Gastrocnemius medialis (tissue), 4 donors: ENCODE measurements at regions not wholly inside any gene's neighbourhood (a gene's known extent, or its start where the extent isn't known, plus 50 kb on each side); places are given as distances from the start of the nearest gene placed in this dataset.

Experiments
- ATAC-seq, 2 donors: fragments of 150-250 bp; one replicate each; pipeline ENCODE4 v1.9.1; 2016
- DNase-seq, 2 donors: peaks; one replicate each; pipeline ENCODE4 v3.0.0-alpha.2; 2019
- H3K27ac ChIP-seq, 4 donors: fragments of 200-600 bp; sonication (generic); 1 replicate in 1 of 4; 2 replicates in 3 of 4; pipeline ENCODE4 v1.5.1; 2016 to 2018; ENCODE audit warnings: mild to moderate bottlenecking in 2 of 4, moderate library complexity in 1 of 4
- H3K27me3 ChIP-seq, 3 donors: fragments of 200-600 bp; sonication (generic) in 2 of 3; 1 replicate in 1 of 3; 2 replicates in 2 of 3; pipeline versions ENCODE4 v1.5.1 to v1.6.0; 2016 to 2019; ENCODE audit warnings: mild to moderate bottlenecking in 1 of 3, moderate library complexity in 1 of 3
- H3K36me3 ChIP-seq, 2 donors: fragments of 200-600 bp; sonication (generic) in 1 of 2; one replicate each; pipeline ENCODE4 v1.5.1; 2017 to 2018
- H3K4me1 ChIP-seq, 2 donors: fragments of 200-600 bp; sonication (generic) in 1 of 2; one replicate each; pipeline ENCODE4 v1.5.1; 2016 to 2017; ENCODE audit warnings: mild to moderate bottlenecking in 2 of 2
- H3K4me3 ChIP-seq, 4 donors: fragments of 200-600 bp; sonication (generic) in 3 of 4; 1 replicate in 1 of 4; 2 replicates in 3 of 4; pipeline ENCODE4 v1.5.1; 2016 to 2019; ENCODE audit warnings: mild to moderate bottlenecking in 2 of 4
- H3K9me3 ChIP-seq, 3 donors: fragments of 200-600 bp; sonication (generic) in 2 of 3; 1 replicate in 1 of 3; 2 replicates in 2 of 3; pipeline ENCODE4 v1.5.1; 2016 to 2019
- POLR2A ChIP-seq, 2 donors: fragments of 450-650 bp; IDR thresholded peaks; one replicate each; pipeline ENCODE4 v1.6.1; 2017; ENCODE audit warnings: antibody characterized with exemption in 2 of 2, mild to moderate bottlenecking in 2 of 2, moderate library complexity in 2 of 2
- in situ Hi-C, 4 donors: fragments of 200-750 bp; cut with MboI; loops; one replicate each; pipeline versions ENCODE4 v1.15.0 to v1.8.0; 2017; ENCODE audit warnings: low sequenced_read_pairs in 4 of 4
- intact Hi-C: fragments of 100-400 bp; cut with DNase I; formaldehyde crosslinking; loops from one replicate; pipeline ENCODE4 v1.15.1; 2023; ENCODE audit warnings: low total_unique reads
- TF ChIP-seq, protein P1 (sequence below), 5 experiments: fragments of 450-650 bp in 3 of 5; fragments of 200-600 bp in 2 of 5; sonication (generic) in 2 of 5; IDR thresholded peaks in 4 of 5; conservative IDR thresholded peaks in 1 of 5; 1 replicate in 4 of 5; 2 replicates in 1 of 5; pipeline ENCODE4 v1.5.1; 2016 to 2019; ENCODE audit warnings: antibody characterized with exemption in 5 of 5, mild to moderate bottlenecking in 3 of 5, moderate library complexity in 3 of 5

DNA sequence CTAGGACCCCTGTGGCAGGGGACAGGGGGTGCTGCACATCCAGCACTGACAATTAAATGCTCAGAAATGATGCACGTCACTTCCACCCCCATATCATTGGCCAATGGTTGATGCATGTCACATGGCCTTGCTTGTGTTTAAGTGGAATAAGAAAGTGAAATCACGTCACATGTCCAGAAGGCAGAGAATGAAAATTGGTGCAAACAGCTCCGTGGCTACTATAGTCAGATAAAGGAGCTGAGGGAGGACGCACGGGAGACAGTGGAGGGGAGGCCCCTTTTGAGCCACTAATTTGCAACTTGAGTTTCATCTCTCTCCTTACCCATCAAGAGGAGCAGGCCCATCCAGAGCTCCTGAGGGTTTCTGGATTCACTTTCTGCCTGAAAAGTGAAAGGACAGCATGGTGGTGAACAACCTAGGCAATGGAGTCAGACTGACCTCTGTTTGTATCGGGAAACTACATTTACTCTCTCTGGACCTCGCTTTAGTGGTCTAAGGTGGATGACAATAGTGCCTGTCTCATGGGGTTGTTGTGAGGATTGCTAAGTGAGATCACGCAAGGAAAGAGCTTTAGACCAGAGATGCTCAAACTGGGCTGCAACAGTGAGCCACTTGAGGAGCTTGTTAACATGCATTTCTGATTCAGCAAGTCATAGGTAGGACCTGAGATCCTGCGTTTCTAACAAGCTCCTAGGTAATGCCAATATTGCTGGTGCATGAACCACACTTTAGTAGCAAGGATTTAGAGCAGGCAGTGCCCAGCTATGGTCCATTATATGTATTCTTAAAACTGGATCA is 133.9 kb upstream of the ADRA1B start:
- intact Hi-C loops (loop anchor here (10.0 kb wide), 1 partner anchor 132 kb away; the partner anchor contains the start of gene ADRA1B), in situ Hi-C loops (loop anchor here in 1 of 4 donors (10.0 kb wide), 1 partner anchor 132 kb away; the partner anchor contains the start of gene ADRA1B)
- no peak overlapping the region for H3K4me3 ChIP-seq
- H3K9me3 ChIP-seq = no peaks in the 10 kb centered on the region
- H3K27ac ChIP-seq = peak overlapping the region in 1 of 4 donors; percentile 16
- H3K4me1 ChIP-seq = peaks cover 0 to 5% of the 10 kb centered on the region in 2 donors
- DNase-seq = no peak
- no peak for ATAC-seq
- H3K27me3 ChIP-seq = no peaks in the 10 kb centered on the region
- TF ChIP-seq, protein P1, sequence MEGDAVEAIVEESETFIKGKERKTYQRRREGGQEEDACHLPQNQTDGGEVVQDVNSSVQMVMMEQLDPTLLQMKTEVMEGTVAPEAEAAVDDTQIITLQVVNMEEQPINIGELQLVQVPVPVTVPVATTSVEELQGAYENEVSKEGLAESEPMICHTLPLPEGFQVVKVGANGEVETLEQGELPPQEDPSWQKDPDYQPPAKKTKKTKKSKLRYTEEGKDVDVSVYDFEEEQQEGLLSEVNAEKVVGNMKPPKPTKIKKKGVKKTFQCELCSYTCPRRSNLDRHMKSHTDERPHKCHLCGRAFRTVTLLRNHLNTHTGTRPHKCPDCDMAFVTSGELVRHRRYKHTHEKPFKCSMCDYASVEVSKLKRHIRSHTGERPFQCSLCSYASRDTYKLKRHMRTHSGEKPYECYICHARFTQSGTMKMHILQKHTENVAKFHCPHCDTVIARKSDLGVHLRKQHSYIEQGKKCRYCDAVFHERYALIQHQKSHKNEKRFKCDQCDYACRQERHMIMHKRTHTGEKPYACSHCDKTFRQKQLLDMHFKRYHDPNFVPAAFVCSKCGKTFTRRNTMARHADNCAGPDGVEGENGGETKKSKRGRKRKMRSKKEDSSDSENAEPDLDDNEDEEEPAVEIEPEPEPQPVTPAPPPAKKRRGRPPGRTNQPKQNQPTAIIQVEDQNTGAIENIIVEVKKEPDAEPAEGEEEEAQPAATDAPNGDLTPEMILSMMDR (IDR thresholded peaks at IDR 0.05 in 4 of 5, conservative IDR thresholded peaks at IDR 0.05 in 1 of 5) = no peak
- TF ChIP-seq POLR2A (IDR thresholded peaks at IDR 0.05) = no peak
- H3K36me3 ChIP-seq = no peaks in the 10 kb centered on the region

DNA sequence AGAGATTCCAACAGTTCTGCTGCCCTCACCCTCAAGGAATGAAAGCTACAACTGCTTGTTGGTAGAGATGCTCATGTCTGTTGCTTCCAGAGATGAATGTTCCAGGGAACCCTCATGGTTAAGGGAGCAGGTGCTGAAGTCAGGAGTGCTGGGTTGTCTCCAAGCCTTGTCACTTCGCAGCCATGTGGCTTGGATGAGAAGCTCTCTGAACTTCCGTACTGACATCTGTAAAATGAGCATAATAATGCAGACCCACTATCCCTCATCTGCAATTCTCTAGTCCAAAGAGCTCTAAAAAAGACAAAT is 133.3 kb upstream of the ADRA1B start:
- intact Hi-C loops = loop anchor here (10.0 kb wide), 1 partner anchor 132 kb away; the partner anchor contains the start of gene ADRA1B
- Histone ChIP-seq H3K27ac (no peak overlapping the region), H3K27me3 (no peaks in the 10 kb centered on the region), H3K9me3 (no peaks in the 10 kb centered on the region), H3K36me3 (no peaks in the 10 kb centered on the region), H3K4me1 (peaks cover 0 to 5% of the 10 kb centered on the region in 2 donors), H3K4me3 (no peak overlapping the region)
- in situ Hi-C loops = loop anchor here in 1 of 4 donors (10.0 kb wide), 1 partner anchor 132 kb away; the partner anchor contains the start of gene ADRA1B
- ATAC-seq (no peak), DNase-seq (no peak)
- TF ChIP-seq, protein P1 (IDR thresholded peaks at IDR 0.05 in 4 of 5, conservative IDR thresholded peaks at IDR 0.05 in 1 of 5) = no peak
- no peak for TF ChIP-seq POLR2A (IDR thresholded peaks at IDR 0.05)

DNA sequence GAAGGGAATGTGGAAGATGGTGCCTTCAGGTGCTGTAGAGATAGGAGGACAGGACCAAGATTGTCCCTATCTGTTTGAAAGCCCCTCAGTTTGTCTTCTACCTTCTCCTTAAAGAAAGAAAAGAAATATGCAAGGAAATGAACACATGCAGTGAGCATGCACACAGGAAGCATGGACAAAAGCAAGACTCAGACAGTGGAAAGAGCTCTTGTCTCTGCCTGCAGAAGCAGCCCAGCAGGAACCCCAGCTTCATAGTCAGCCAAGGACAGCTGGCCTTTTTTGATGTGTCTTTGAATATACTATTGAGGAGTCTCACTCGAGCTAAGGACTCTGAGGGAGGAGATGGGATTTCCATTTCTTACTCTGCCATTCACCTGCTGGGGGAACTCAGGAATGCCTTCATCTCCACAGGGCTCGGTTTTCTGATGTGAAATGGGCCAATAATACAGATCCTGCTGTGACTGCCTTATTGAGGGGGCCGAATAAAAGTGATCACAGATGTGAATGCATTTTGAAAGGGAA is 132.5 kb upstream of the ADRA1B start:
- no peak for ATAC-seq
- no peaks in the 10 kb centered on the region for H3K27me3 ChIP-seq

DNA sequence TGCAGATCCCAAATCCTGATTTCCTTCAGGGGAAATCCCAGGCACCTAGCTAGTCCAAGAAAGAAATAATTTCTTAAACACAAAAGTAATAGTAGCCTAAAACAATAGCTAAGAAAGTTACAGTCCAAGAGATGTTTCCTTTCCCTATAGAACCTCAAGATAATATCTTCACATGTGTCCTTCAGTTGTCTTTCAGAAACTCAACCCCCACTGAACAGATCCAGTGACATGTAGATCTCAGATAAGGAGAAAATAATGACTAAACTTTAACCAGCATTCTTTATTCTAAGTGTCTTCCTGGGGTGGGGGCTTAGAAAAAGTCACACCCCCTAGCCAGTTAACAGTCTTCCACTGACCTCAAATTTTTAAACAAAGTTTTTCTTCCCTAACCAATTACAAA is 131.3 kb upstream of the ADRA1B start:
- Histone ChIP-seq H3K27me3 (no peaks in the 10 kb centered on the region), H3K27ac (no peak overlapping the region), H3K4me3 (no peak overlapping the region), H3K36me3 (no peaks in the 10 kb centered on the region), H3K4me1 (peaks cover 0 to 5% of the 10 kb centered on the region in 2 donors), H3K9me3 (no peaks in the 10 kb centered on the region)
- in situ Hi-C loops = loop anchor here in 1 of 4 donors (10.0 kb wide), 1 partner anchor 130 kb away; the partner anchor contains the start of gene ADRA1B
- TF ChIP-seq POLR2A (IDR thresholded peaks at IDR 0.05) = no peak
- TF ChIP-seq, protein P1 (IDR thresholded peaks at IDR 0.05 in 4 of 5, conservative IDR thresholded peaks at IDR 0.05 in 1 of 5) = no peak
- intact Hi-C loops = loop anchor here (10.0 kb wide), 1 partner anchor 130 kb away; the partner anchor contains the start of gene ADRA1B
- DNase-seq (no peak), ATAC-seq (no peak)

More for the DNA sequence above, 132.5 kb upstream of the ADRA1B start:
- H3K4me3 ChIP-seq = no peak overlapping the region
- DNase-seq = no peak
- H3K27ac ChIP-seq = no peak overlapping the region
- no peaks in the 10 kb centered on the region for H3K9me3 ChIP-seq
- H3K36me3 ChIP-seq = no peaks in the 10 kb centered on the region
- peaks cover 0 to 5% of the 10 kb centered on the region in 2 donors for H3K4me1 ChIP-seq
- in situ Hi-C loops = loop anchor here in 1 of 4 donors (10.0 kb wide), 1 partner anchor 131 kb away; the partner anchor contains the start of gene ADRA1B
- TF ChIP-seq, protein P1 (IDR thresholded peaks at IDR 0.05 in 4 of 5, conservative IDR thresholded peaks at IDR 0.05 in 1 of 5) = no peak
- TF ChIP-seq POLR2A (IDR thresholded peaks at IDR 0.05) = no peak
- intact Hi-C loops = loop anchor here (10.0 kb wide), 1 partner anchor 131 kb away; the partner anchor contains the start of gene ADRA1B
